Tibial nerve (tissue), 4 donors: ENCODE measurements at regions not wholly inside any gene's neighbourhood (a gene's known extent, or its start where the extent isn't known, plus 50 kb on each side); places are given as distances from the start of the nearest gene placed in this dataset.

Experiments used
- CTCF ChIP-seq, 5 experiments: fragments of 200-600 bp in 3 of 5; fragments of 450-650 bp in 2 of 5; sonication (generic) in 3 of 5; IDR thresholded peaks; one replicate each; pipeline ENCODE4 v1.5.1; 2016 to 2019; ENCODE audit warnings: antibody characterized with exemption in 5 of 5, mild to moderate bottlenecking in 3 of 5, moderate library complexity in 2 of 5
- EP300 ChIP-seq, 2 donors: sonication (generic); formaldehyde crosslinking; IDR thresholded peaks; one replicate each; pipeline ENCODE4 v1.6.1; 2017; ENCODE audit warnings: antibody characterized with exemption in 2 of 2, mild to moderate bottlenecking in 1 of 2
- POLR2A ChIP-seq, 2 donors: fragments of 450-650 bp; IDR thresholded peaks; one replicate each; pipeline ENCODE4 v1.6.1; 2017; ENCODE audit warnings: antibody characterized with exemption in 2 of 2, mild to moderate bottlenecking in 2 of 2, moderate library complexity in 2 of 2

GRCh38 chr9:90441814-90442213 is 200.8 kb downstream of the DIRAS2 start:
- no peak for TF ChIP-seq CTCF (IDR thresholded peaks at IDR 0.05)
- TF ChIP-seq POLR2A (IDR thresholded peaks at IDR 0.05): no peak
- no peak for TF ChIP-seq EP300 (IDR thresholded peaks at IDR 0.05)
